Ovary (tissue), 7 donors: ENCODE measurements at regions not wholly inside any gene's neighbourhood (a gene's known extent, or its start where the extent isn't known, plus 50 kb on each side); places are given as distances from the start of the nearest gene placed in this dataset.
"Not testable (repeated sequence)": the region's sequence is repeated elsewhere in the genome, so short reads cannot be mapped to it uniquely, and the experiment has no call there.

Experiments used
- DNase-seq, 5 donors: peaks; one replicate each; pipeline ENCODE4 v3.0.0-alpha.2; 2019 to 2020
- H3K27ac ChIP-seq, 2 donors: fragments of 200-600 bp; one replicate each; pipeline versions ENCODE4 v1.5.1 to v1.8.0; 2019 to 2022
- H3K27me3 ChIP-seq: fragments of 200-600 bp; one replicate; pipeline ENCODE4 v1.8.0; 2022
- H3K36me3 ChIP-seq: fragments of 200-600 bp; sonication (generic); one replicate; pipeline ENCODE4 v1.5.1; 2019
- H3K4me1 ChIP-seq: one replicate; pipeline ENCODE4 v1.8.1; 2013; ENCODE audit warnings: mild to moderate bottlenecking, moderate library complexity; ENCODE audit not compliant: insufficient read depth
- H3K4me3 ChIP-seq: fragments of 200-600 bp; sonication (generic); one replicate; pipeline ENCODE4 v1.5.1; 2017
- H3K9me3 ChIP-seq, 2 donors: fragments of 200-600 bp in 1 of 2; sonication (generic) in 1 of 2; one replicate each; pipeline versions ENCODE4 v1.5.1 to v1.8.1; 2013 to 2019; ENCODE audit warnings: mild to moderate bottlenecking in 1 of 2, moderate library complexity in 1 of 2
- EP300 ChIP-seq: sonication (generic); formaldehyde crosslinking; IDR thresholded peaks from one replicate; pipeline ENCODE4 v1.6.1; 2017; ENCODE audit warnings: antibody characterized with exemption
- POLR2A ChIP-seq: fragments of 450-650 bp; IDR thresholded peaks from one replicate; pipeline ENCODE4 v1.6.1; 2017; ENCODE audit warnings: antibody characterized with exemption, mild to moderate bottlenecking, moderate library complexity
- WGBS, 3 donors: extraction: QIAGEN DNeasy Blood & Tissue Kit in 1 of 3; methylation state at CpG; one replicate each; pipeline versions ENCODE4 v1.1.5 to v1.1.7; 2013 to 2017; 5-methylcytosine and 5-hydroxymethylcytosine counted together
- intact Hi-C, 4 donors: fragments of 100-400 bp; cut with DNase I; formaldehyde crosslinking; loops; one replicate each; pipeline versions ENCODE4 v1.11.0 to v1.15.1; 2022 to 2023
- TF ChIP-seq, protein P1 (sequence below), 3 donors: fragments of 450-650 bp in 2 of 3; fragments of 200-600 bp in 1 of 3; IDR thresholded peaks; one replicate each; pipeline versions ENCODE4 v1.5.1 to v1.8.0; 2016 to 2022; ENCODE audit warnings: antibody characterized with exemption in 3 of 3, mild to moderate bottlenecking in 1 of 3
- donor health status: DM: no; HTN: no; CAD: no; lungs with moderate emphysema.
- donor health status: DM: no; HTN: no; CAD: no.
- donor health status: Bipolar disorder and iron deficiency.
- donor health status: DM: no; HTN: no; CAD: no.
- donor health status: DM: yes; HTN: yes; CAD: no.

DNA sequence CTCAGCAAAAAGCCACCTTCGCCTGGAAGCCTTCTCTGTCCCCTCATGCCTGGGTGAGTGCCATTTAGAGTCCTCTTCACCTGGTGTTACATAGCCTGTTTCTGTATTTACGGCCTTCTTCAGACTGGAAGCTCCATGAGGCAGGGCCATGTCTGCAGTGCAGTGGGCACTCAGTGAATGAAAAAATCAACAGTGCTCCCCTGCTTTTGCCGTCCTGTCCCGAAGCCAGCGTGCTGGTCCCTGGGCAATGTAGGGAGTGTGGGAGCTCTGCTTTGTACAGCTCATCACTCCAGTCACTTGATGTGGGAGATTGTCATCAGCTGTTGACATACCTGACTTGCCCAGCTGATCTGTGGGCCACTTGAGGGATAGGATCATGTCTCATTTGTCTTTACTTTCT, 129.0 kb upstream of the TSHZ3 start:
- Histone ChIP-seq H3K27ac (no peak overlapping the region), H3K27me3 (no peaks in the 10 kb centered on the region), H3K4me1 (no peaks in the 10 kb centered on the region), H3K36me3 (no peaks in the 10 kb centered on the region), H3K9me3 (no peaks in the 10 kb centered on the region), H3K4me3 (no peak overlapping the region)
- intact Hi-C loops = no loop called here
- no peak for DNase-seq
- no peak for TF ChIP-seq POLR2A
- TF ChIP-seq EP300 = no peak
- TF ChIP-seq, protein P1, sequence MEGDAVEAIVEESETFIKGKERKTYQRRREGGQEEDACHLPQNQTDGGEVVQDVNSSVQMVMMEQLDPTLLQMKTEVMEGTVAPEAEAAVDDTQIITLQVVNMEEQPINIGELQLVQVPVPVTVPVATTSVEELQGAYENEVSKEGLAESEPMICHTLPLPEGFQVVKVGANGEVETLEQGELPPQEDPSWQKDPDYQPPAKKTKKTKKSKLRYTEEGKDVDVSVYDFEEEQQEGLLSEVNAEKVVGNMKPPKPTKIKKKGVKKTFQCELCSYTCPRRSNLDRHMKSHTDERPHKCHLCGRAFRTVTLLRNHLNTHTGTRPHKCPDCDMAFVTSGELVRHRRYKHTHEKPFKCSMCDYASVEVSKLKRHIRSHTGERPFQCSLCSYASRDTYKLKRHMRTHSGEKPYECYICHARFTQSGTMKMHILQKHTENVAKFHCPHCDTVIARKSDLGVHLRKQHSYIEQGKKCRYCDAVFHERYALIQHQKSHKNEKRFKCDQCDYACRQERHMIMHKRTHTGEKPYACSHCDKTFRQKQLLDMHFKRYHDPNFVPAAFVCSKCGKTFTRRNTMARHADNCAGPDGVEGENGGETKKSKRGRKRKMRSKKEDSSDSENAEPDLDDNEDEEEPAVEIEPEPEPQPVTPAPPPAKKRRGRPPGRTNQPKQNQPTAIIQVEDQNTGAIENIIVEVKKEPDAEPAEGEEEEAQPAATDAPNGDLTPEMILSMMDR (IDR thresholded peaks at IDR 0.05) = no peak
- 93 to 94% (median 94%) methylated on average over 5 of the region's 5 CpGs for WGBS, 3 donors

DNA sequence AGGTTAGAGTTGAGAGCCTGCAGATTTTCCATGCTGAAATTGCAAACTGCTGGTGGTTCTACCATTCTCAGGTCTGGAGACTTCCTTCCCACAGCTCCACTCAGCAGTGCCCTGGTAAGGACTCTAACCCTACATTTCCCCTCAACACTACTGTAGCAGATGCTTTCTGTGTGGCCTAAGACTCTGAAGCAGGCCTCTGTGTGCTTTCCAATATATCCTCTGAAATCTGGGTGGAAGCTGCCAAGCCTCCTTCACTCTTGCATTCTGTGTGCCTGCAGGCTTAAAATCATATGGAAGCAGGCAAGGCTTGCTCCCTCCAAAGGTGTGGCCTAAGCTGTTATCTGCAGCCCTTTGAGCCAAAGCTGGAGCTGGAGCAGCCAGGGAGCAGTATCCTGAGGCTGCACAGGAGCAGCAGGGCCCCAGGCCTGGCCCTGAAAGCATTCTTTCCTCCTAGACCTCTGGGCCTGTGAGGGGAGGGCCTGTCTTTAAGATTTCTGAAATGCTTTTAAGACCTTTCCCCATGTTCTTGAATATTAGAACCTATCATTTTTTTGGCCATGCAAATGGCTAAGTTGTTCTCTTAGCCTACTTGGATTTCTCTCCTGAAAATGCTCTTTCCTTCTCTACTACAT, 134.1 kb upstream of the TSHZ3 start:
- Histone ChIP-seq H3K4me3 (no peak overlapping the region), H3K4me1 (no peaks in the 10 kb centered on the region), H3K9me3 (no peaks in the 10 kb centered on the region), H3K27ac (no peak overlapping the region), H3K27me3 (no peaks in the 10 kb centered on the region), H3K36me3 (no peaks in the 10 kb centered on the region)
- no peak for TF ChIP-seq EP300
- TF ChIP-seq POLR2A = no peak
- TF ChIP-seq, protein P1 (IDR thresholded peaks at IDR 0.05) = no peak
- intact Hi-C loops = no loop called here
- DNase-seq = no peak

DNA sequence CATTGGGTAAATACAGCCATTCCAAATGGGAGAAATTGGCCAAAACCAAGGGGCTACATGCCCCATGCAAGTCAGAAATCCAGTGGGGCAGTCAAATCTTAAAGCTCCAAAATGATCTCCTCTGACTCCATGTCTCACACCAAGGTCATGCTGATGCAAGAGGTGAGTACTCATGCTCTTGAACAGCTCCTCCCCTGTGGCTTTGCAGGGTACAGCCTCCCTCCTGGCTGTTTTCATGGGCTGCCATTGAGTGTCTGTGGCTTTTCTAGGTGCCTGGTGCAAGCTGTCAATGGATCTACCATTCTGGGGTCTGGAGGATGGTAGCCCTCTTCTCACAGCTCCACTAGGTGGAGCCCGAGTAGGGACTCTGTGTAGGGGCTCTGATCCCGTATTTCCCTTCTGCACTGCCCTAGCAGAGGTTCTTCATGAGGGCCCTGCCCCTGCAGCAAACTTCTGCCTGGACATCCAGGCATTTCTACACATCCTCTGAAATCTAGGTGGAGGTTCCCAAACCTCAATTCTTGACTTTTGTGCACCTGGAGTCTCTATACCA, 135.7 kb upstream of the TSHZ3 start:
- H3K27ac ChIP-seq, H3K4me3 ChIP-seq, H3K4me1 ChIP-seq, DNase-seq, H3K27me3 ChIP-seq, intact Hi-C loops, H3K9me3 ChIP-seq, H3K36me3 ChIP-seq: not testable (repeated sequence)
- WGBS, 3 donors = 69 to 89% (median 78%) methylated on average over 2 of the region's 2 CpGs

- no peak for DNase-seq
- Histone ChIP-seq H3K27ac (no peak overlapping the region), H3K36me3 (no peaks in the 10 kb centered on the region), H3K4me3 (no peak overlapping the region), H3K27me3 (no peaks in the 10 kb centered on the region), H3K4me1 (no peaks in the 10 kb centered on the region), H3K9me3 (no peaks in the 10 kb centered on the region)
- intact Hi-C loops = no loop called here
- no peak for TF ChIP-seq EP300
- TF ChIP-seq POLR2A = no peak
- TF ChIP-seq, protein P1 (IDR thresholded peaks at IDR 0.05) = no peak
- 31 to 63% (median 59%) methylated on average over 2 of the region's 2 CpGs for WGBS, 3 donors
Measured at GRCh38 chr19:31485472-31485871, 136.2 kb upstream of the TSHZ3 start.

DNA sequence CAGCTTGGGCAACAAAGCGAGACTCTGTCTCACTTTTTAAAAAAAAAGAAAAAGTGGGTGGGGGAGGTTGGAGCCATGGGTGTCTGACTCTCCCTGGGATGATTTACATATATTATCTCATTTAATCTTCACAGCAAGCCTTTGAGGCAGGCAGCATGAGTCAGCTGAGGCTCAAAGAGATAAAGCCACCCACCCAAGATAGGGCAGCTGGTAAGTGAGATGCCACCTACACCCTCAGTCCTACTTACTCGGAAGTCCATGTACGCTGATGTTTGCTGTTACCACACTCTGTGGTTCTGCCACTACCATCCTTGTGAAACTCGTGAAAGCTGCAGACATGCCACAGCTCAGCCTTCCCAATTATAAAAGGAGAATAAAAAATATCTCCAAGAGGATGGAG, 142.0 kb upstream of the TSHZ3 start:
- intact Hi-C loops = no loop called here
- TF ChIP-seq, protein P1 (IDR thresholded peaks at IDR 0.05) = no peak
- TF ChIP-seq POLR2A (no peak), EP300 (no peak)
- Histone ChIP-seq H3K4me1 (no peaks in the 10 kb centered on the region), H3K27ac (no peak overlapping the region), H3K27me3 (no peaks in the 10 kb centered on the region), H3K4me3 (no peak overlapping the region), H3K36me3 (no peaks in the 10 kb centered on the region), H3K9me3 (no peaks in the 10 kb centered on the region)
- DNase-seq = no peak
- WGBS, 3 donors = 80 to 90% (median 90%) methylated on average over 4 of the region's 4 CpGs
